NOMO-1 treated with DMSO at 0.1 percent for 48 hours (cell line): ENCODE measurements at regions not wholly inside any gene's neighbourhood (a gene's known extent, or its start where the extent isn't known, plus 50 kb on each side); places are given as distances from the start of the nearest gene placed in this dataset.

Experiments
- DNase-seq: peaks from one replicate; lab custom pipeline; 2025; ENCODE audit not compliant: unreplicated experiment; lab: John Stamatoyannopoulos, UW

GRCh38 chr1:175829845-175830244 lies 86.5 kb upstream of the TNR start:
- no peak for DNase-seq

- peak; percentile 79 for DNase-seq
These were observed 83.3 kb upstream of the TNR start for GRCh38 chr1:175826705-175827104.

- no peak for DNase-seq
These were observed 80.7 kb upstream of the TNR start for GRCh38 chr1:175824079-175824478.

DNA sequence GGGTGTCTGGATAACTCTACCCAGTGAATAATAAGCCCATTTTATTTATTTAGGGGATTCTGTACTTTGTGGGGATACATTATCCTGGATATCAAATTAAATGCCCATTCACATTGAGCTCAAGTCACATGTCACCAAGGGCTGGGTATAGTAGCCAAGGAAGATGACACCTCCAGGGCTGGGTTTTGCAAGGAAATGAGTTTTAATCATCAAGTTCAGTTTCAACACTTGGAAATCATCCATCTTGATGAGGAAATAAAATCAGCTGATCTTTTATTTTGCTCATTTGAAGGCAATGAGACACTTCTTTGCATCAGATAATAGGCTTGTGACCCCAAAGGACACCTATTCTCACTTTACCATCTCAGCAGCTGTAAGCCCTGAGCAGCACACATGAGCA lies 80.0 kb upstream of the TNR start:
- DNase-seq: no peak

- DNase-seq: no peak
These were observed 79.2 kb upstream of the TNR start for GRCh38 chr1:175822580-175822979.

GRCh38 chr1:175820456-175821025 lies 77.1 kb upstream of the TNR start:
- DNase-seq: no peak

DNA sequence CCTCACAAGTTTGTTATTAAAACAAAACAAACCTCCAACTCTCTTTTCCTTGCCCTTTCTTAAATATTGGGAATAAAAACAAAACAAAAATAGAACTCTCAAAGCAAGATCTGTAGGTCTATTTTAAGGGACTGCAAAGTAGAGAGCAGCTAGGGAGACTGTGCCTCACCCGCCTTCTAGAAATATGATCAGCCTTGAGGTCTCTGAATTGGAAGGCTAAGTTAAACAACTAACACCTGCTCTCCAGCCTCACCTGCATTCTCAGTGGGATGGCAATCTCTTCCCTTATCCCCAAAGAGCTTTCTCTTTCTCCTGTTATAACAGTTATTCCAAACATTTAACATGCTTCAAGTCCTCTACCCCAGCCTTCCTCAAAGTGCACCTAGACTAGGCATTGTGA lies 75.5 kb upstream of the TNR start:
- DNase-seq: no peak

DNA sequence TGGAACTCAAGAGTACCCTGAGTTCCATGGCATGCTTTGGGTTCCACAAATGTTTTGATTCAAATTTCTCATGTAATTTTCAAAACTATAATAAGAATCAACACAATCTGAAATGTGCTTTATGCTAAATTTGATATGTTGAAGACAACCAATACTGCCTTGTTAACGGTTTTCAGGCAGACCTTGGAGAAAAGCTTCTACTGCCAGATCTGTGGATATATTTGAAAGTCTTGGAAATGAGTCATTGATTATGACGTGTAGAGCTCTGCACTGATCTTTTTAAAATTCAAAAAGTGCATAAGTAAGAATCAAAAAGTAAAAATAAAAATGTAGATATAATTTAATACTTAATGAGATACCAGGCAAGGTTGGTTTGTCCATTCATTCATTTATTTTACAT lies 74.0 kb upstream of the TNR start:
- no peak for DNase-seq

DNA sequence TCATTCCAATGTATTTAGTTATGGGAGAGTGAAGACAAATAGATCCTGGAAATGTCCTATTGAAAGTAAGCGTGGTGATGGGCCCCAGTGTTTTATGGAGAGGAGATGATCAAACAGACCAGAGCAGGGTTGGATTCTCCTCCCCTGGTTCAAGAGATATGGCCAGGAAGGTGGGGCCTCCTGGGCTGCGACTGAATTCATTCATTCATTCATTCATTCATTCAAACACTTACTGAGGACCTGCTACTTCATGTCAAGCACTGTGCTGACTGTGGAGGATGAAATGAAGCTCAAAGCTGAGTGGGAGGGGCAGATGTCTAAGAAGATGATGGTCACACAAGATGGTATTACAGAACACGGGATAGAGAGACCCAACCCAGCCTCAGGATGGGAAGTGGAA lies 71.5 kb upstream of the TNR start:
- DNase-seq: no peak

DNA sequence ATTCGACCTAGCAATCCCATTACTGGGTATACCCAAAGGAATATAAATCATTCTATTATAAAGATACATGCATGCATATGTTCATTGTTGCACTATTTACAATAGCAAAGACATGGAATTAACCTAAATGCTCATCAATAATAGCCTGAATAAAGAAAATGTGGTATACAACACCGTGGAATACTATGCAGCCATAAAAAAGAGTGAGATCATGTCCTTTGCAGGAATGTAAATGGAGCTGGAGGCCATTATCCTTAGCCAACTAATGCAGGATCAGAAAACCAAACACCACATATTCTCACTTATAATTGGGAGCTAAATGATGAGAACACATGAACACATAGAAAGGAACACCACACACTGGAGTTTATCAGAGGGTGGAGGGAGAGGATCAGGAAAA lies 69.5 kb upstream of the TNR start:
- DNase-seq: no peak

- no peak for DNase-seq
These were observed 66.9 kb upstream of the TNR start for GRCh38 chr1:175810305-175810704.

DNA sequence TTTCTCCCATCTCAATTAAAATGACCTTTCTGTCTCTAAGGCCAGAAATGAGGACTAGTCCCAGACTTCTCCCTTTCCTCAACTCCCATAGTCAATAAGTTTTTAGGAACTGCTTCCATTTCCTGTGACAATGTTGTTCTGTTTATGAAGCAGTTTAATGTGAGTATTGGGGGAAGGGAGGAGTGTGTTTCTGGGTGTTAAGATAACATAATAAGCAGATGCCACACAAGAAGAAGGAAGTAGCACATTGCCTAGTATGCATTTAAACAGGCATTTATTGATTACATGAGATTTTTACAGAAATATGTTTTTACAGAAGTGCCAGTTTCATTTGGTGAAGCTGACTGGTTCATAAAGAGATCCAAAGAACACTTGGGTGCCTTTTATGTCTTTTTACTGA lies 65.6 kb upstream of the TNR start:
- DNase-seq: no peak

DNA sequence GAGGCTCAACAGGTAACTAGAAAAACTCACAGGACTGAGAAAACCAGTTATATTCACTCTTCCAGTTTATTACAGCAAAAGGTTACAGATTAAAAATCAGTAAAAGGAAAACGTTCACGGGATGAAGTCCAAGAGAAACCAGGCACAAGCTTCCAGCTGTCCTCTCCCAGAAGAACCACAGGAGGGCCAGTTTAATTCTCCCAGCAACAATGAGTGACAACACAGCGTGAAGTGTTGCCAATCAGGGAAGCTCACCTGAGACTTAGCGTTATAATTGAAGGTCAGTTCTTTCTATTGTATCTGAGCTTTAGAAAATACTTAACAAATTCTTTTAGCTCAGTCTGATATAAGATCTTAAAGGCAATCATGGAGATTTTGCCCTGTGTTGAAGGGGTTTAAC lies 65.2 kb upstream of the TNR start:
- DNase-seq: no peak

- DNase-seq: no peak
These were observed 61.2 kb upstream of the TNR start for GRCh38 chr1:175804561-175804960.

DNA sequence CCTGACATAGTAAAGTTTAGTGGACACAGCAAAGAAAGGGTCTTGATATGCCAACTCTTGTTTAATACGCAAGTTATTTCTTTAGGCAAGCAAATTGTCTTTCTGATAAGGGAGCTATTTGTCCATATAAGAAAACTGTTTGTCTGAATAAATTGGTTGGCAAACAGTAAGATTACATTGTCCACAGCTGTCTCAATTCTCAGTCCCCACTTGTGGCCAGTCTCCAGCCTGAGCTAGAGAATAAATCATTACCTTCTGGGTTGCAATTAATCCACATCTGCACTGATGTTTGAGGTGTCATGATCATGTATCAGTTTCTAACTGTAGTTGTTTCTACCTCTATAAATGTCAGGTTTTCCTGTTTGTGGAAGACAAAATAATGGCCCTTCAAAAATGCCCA lies 60.0 kb upstream of the TNR start:
- no peak for DNase-seq

GRCh38 chr1:175802407-175803123 lies 59.2 kb upstream of the TNR start:
- DNase-seq: no peak

DNA sequence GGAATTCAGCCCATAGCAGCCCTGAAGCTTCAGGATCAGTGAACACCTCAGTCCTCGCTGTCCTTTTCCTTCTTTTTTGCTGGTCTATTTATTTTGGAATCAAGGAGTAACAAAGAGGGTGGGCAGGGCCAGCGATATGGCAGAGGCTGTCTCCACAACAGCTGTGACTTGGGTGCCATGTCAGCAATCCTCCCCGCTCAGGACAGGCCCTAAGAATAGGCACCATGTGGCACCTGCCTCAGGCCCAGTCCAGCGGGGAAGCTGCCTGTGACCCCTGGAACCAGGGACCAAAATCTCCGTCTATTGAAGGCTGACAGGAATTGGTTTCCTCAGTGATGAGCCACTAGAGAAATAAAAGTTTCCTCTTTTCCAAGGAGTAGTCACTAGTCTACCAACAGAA lies 58.6 kb upstream of the TNR start:
- DNase-seq: no peak

DNA sequence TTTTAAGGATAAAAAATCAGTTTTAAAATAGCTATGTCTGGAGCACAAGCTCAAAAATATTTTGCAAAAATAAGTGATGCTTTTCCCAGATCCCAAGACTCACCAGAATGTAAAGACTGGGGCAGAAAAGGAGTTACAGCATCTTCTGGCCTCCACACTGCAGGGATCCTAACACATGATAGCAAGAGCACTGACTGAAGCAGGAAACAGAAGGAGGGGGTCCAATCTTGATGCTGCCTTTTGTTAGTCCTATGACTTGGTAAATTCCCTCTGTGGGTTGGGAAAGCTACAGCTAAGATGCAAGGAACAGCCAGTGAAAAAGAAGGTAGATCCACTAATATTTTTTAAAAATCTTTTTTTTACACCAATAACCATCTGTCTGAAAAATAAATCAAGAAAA lies 54.2 kb upstream of the TNR start:
- DNase-seq: no peak

DNA sequence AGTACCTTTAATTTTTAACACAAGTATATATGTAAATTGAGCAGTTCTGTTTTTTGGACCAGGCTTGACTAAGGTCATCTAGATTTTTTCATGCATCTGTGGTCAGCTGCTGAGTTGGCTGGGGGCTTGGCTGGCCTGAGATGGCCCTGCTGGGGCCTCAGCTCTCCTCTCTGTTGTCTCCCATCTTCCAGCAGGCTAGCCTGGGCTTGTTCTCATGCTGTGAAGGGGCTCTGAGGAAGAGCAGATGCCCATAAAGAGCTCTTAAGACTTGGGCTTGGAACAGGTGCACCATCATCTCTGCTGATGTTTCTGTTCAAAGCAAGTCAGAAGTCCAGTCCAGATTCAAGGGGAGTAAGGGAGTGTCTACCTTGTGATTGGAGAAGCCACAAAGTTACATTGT lies 51.2 kb upstream of the TNR start:
- DNase-seq: no peak

- DNase-seq: no peak
These were observed 50.2 kb upstream of the TNR start for GRCh38 chr1:175793617-175794016.
